UCSD-AML1 (cell line): ENCODE measurements at regions not wholly inside any gene's neighbourhood (a gene's known extent, or its start where the extent isn't known, plus 50 kb on each side); places are given as distances from the start of the nearest gene placed in this dataset.
"Not testable (repeated sequence)": the region's sequence is repeated elsewhere in the genome, so short reads cannot be mapped to it uniquely, and the experiment has no call there.

Source experiments
- DNase-seq: peaks from one replicate; lab custom pipeline; 2025; ENCODE audit not compliant: unreplicated experiment; lab: John Stamatoyannopoulos, UW

DNA sequence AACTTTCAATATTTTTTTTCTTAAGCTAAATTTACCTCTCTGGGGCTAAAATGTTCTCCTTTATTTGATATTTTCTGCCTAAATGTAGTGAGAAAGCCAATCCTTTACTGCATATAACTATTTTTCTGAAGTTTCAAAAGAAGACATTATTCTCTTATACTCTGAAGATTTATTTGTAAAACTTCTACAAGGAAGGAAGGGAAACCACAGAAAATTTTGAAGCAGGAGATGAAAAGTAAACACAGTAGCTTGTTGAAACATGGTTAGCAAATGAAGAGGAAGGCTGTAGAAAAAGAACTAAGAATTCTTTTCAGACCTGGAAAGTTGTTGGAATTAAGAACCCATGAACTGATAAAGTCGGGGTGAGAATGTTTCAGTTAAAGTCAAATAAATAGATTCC is 330.3 kb downstream of the HGF start:
- no peak for DNase-seq

DNA sequence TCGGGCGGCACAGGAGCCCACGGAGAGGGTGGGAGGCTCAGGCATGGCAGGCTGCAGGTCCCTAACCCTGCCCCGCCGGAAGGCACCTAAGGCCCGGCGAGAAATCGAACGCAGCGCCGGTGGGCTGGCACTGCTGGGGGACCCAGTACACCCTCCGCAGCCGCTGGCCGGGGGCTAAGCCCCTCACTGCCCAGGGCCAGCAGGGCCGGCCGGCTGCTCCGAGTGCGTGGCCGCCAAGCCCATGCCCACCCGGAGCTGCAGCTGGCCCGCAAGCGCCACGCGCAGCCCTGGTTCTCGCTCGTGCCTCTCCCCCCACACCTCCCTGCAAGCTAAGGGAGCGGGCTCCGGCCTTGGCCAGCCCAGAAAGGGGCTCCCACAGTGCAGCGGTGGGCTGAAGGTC is 332.7 kb downstream of the HGF start:
- not testable (repeated sequence) for DNase-seq

DNA sequence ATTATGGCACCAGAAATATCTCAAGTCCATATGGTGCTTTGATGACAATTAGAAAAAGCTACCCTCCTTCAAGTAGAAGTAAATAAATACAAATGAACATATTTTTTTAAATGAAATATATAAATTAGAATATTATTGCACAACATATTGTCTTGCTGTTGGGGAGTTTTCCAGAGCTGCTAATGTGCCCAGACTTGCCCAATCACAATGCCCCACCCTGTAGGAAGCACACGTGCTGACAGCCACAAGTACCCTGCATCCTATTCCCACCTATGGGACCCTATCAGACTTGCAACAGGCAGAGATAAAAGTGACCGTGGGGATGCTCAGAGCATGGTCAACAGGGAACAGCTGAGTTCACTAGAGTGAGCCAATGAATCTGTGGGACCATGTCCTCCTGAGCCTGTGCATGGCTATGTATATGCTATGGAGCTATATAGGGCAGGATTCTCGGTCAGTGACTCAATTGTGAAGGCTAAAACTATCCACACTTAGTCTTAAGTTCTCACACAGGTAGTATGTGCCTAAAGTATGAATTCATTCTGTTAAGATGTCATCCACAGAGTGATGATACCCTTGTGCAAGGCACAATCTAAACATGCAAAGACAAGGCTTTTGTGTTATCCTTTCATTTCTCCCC is 336.0 kb downstream of the HGF start:
- no peak for DNase-seq

DNA sequence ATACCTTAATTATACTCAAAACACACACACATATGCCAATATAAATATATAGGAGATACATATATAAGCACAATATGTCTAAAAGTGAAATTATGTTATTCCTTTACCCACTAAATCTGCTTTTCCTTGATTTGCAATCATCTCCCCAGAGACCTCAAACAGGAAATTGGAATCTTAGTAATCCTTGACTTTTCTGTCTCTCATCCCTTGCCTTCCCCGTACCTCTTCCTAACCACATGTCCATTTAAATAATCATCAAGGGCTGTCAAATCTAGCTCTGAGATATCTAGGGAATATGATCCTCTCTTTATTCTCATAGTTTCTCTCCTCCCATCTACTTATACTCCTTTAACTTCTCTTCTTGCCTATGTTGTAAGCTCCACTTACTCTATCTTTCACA is 336.6 kb downstream of the HGF start:
- no peak for DNase-seq

DNA sequence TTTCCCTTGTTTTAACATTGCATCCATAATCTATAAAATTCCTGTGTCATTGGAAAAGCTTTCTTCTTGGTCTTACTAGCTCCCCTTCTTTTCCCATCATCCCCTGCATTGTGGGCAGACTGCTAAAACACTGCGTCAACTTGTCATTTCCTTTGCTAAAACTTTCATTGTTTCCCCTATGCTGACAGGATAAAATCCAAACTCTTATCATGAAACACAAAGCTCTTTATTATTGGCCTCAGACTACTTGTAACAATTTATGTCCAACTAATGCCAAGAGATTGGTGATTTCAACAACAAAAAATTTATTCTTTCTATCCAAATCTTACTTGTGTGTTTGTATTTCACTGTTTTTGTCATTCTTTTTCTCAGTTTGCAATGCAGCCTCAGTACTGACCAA is 339.1 kb downstream of the HGF start:
- no peak for DNase-seq

DNA sequence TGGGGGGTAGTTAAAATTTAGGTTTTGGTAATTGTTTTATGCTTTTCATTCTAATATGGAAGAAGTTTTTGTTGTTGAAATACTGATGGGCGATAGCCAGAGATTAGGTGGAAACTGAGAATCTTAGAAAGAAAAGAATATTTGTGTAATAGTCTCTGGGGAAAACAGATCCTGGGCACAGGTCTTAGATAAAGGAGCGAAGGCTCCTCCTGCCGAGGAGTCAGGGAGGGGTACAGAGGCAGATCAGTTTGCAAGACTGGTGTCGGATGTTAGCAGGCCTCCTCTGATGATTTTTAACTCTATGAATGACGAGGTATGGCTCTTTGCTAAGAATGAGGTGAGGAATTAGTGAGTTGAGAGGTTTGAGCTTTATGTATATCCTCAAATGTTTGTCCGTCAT is 339.7 kb downstream of the HGF start:
- no peak for DNase-seq

DNA sequence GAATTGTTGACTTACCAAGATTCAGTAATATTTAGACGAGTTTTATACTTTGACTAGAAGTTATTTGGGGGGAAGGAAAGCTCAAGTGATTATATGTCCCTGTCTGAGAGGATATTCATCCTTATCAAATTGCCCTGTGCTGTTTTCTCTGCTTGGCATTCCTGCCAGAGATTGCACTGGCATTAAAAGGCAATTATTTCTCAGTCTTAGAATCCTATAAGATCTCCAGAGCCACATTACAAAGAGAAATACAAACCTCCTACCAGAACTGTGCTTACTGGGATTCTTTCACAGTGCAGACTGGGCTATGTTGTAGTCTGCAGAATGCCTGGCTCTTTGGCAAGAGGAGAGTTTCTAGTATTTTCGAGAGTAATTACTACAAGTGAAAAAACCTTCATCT is 342.4 kb downstream of the HGF start:
- DNase-seq, result no peak

DNA sequence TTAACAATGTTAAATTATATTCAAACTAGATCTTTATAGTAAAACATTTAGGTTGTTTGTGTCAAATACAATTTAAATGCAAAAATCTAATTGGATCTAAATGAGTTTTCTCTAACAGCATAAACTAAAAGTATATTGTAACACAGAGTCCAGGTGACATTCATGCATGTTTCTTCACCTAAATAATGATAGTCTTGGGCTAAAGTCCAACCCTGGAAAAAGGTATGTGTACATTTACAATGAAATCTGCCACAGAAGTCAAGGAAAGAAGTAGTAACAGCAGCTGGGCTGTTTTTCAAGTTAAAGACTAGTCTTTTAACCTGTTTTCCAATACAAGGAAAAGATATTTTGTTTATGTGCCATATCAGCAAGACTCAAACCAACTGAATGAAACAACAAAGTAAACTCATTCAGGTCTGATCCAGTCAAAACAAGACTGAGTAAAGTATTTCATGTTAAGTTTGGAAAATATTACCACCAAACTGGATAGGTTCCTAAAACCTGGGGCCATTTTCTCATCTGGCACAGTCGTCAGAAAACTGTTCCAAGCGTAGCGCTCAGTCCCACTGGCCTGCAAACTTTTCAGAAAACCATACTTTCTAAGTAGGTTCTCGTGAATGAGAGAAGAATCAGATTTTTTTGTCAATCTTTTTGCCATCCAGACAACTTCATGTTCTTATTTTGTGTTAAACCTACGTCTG is 349.2 kb downstream of the HGF start:
- no peak for DNase-seq

DNA sequence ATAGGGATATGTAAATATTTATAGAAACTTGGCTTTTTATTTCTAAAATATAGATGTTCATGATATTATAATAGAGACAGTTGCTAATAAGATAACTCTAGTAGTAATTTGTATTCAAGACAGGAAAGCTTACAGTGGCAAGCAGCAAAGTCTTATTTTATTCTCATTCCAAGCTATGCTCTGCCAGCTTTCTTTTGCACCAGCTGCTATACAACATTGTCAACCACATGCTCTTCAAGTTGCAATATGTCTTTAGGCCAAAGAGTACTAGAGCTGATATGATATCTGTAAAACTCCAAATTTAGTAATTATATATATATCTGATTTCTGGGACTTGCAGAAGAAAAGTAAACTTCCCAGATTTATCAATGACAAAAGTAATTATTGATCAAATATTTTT is 350.1 kb downstream of the HGF start:
- no peak for DNase-seq

DNA sequence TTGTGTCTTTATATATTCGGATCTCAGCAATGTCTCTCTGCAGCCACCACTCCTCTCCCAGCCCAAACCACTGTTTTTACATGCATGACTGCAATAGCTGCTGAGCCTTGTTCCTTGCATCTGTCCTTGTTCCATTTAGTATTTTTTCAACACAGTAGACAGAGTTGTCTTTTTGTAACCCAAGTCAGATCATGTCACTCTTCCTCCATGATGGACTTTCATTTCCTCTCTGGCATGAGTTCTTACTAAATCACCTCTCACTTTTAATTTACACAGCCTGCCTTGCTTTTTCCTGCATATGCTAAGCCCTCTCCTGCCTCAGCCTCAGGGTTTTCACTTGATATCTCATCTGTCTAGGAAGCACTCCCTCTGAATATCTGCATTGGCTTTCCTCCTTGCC is 353.2 kb downstream of the HGF start:
- no peak for DNase-seq

DNA sequence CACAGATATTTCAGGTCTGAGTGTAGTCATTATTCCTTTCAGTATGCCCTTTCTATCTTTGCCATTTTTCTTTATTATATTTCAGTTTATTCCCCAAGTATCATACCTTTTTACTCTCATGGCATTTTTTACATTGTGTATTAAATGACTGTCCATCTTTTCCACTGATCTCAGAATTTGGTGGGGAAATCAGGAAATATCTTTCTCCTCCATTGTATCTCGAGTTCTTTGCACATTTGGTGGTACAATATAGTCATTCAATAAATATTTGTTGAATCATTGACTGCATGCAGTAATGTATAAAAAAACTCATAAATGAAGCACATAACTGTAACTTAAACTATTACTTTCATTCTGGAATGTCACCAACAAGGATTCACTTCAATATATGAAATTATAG is 354.7 kb downstream of the HGF start:
- DNase-seq, result no peak

DNA sequence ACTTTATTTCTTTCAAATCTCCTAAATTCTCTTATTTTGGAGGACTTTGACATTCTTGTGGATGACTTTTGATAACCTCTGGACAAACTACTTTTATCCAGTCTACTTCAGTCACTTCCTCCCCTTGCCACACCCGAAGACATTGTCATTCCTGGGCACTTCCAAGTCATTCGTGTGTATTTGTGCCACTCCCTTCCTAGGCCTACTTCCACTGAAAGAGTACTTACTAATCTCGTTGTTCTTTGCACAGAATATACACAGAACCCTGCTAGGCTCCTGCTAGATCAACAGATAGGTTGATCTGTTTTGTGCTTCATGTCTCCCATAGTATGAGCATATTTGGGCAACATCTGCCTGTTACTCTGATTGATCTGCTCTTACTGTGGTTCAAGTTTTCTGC is 355.4 kb downstream of the HGF start:
- no peak for DNase-seq

DNA sequence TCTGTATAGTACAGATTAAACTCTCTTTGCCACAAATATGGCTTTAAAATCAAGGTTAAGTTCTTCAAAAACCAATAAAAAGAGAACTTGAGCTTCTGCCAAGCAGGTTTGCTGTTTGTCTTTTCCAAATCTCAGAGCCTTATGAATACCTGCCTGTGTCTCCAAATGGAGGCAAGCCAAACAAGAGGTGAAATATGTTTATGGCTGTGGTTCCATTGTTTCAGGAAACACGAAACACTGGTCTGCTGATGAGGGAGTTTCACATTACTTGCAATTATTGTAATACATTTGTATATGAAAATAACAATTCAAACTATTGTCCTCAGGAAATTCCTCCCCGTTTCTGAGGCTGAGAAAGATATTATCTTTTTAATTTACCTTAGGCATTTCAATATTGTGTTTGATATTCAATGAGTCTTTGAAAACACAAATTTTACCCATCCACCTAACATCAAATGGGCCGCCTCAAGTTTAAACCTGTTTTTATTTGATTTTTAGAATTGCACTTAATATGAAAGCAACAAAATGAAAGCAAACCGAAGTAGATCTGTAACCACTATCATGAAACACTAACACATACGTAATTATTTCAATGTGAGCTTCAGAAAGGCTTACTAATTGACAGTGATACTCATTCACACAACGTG is 359.3 kb downstream of the HGF start:
- no peak for DNase-seq

DNA sequence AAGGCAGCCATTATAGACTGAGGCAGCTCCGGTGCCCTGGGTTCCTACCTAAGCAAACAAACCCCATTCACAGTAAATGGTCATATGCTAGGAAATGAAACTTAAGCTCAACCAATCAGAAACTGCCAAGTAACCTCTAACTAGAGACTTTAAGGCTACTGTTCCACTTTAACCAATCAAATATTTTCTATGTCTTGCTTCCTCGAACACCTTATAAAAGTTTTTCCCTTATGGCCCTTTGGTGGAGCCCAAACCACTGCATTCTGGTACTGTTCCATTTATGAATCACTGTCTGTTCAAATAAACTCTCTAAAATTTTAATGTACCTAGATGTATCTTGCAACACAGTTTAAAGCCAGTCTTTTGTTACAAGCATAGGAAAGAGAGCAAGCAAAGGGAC is 361.1 kb downstream of the HGF start:
- DNase-seq, result no peak

DNA sequence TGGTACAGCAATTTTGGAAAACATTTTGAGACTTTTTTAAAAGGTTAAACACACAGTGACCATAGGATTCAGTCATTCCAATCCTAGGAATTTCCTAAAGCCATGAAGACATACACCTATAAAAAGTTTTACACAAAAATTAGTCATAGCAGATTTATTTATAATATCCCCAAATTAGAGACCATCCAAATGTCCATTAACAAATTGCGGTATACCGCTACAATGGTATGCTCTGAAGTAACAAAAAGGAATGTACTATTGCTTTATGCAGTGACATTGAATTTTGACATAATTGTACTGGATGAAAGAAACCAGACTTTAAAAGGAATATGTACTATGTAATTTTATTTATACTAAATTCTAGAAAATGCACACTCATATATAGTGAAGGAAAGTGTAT is 362.8 kb downstream of the HGF start:
- no peak for DNase-seq

DNA sequence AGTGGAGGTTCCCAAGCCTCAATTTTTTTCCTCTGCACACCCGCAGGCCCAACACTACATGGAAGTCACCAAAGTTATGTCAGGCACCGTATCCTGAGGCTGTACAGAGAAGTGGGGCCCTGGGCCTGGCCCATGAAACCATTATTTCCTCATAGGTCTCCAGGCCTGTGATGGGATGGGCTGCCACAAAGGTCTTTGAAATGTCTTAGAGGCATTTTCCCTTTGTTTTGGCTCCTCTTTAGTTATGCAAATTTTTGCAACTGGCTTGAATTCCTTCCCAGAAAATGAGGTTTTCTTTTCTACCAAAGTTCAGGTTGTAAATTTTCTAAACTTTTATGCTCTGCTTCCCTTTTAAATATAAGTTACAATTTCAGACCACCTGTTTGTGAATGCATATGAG is 365.2 kb downstream of the HGF start:
- DNase-seq, result no peak

DNA sequence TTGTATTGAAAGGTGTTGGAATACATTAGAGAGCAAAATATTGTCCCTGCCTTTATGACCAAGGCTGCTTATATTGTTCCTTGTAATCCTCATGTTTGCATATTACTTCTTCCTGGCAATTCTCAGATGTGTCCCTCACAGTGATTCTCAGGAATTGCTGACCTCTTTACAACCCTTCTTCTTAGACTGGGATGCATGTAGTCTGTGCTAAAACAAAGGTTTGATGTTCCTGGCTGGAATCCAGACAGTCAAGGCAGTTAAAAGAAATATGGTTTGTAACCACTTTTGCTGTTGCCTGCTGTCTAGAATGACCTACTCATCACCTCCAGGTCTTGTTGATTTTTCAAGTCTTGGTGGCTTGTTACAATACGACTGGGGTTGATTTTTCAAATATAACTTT is 367.6 kb downstream of the HGF start:
- no peak for DNase-seq

DNA sequence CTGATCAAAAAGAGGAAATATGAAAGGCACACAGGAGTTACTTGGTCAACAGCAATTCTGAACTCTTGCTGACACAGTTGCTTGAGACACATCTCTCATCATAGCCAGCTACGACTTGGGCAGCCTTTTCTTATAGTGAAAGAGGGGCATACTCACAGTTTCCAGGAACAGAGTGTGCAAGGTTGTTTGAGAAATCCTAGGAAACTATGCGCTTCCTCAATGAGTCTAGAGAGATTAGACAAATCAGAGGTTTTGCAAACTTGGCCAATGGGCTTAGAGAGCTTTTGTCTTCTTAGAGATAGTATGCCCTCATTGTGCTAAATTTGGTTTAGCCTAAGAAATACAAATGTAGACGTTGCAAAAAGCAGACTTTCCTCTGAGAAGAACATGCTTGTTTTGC is 370.4 kb downstream of the HGF start:
- no peak for DNase-seq

DNA sequence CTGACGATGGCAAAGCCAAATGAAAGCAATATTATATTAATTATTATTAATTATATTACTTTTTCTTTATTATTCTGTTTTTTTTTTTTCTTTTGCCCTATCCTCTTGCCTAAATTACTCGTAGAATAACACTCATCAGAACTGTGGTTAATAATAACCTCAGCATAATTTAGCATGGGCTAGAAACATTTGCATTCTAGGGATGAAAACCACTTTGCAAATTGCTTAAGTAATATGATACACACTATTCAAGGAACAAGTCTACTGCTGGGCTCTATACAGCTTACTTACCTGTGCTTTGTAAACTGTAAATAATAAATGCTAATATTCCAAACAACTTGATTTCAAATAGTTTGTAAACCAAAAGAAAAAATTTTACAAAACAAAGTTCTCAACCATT is 375.8 kb downstream of the HGF start:
- no peak for DNase-seq

DNA sequence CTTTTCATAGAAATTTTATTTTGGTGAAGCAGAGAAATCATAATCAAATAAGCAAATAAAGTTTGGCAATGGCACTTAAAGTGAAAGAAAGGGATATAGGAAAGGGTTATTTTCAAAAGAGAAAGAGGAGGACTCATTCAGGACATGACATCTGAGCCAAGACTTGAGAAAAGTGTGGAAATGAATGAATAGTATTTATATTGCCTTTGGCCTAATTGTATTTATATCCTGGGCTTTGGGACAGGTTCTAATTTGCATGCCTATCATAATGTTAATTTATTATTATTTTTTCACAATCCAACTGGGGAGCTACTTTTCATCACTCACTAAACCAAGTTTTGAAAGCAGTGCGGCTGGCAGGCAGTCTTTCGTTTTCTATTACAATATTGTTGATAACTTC is 376.8 kb downstream of the HGF start:
- no peak for DNase-seq

DNA sequence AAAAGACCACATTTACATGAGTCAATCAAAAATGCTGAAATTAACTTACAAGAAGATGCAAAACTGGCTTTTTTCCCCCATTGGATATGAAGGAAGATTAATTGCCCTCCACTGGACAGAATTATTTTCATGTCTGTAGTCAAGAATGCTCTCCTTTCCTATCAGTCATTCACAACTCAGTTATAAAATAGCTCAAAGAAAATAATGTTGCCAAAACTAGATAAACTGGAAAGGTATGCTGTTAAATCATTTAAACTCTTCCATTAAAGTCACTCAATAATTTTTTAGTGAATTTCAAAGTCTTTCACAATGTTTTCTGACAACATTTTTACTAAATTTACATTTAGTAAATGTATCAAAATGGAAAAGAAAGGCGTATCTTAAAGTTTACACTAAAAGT is 384.5 kb downstream of the HGF start:
- no peak for DNase-seq

DNA sequence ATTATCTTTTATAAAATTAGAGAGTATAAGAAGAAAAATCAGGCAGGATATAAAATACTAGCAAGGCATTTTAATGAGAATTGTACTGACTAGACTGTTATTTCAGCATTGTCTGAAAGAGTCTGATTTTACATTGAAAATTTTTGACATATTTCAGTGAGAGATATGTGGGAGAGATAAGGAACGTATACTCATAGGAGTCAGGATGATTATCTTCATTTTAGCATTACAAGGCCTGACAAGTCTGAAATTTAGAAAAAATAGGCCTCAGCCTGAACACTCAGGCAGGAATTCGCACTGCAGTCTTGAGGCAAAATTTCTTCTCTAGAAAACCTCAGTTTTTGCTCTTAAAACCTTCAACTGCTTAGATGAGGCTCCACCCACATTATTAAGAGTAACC is 386.0 kb downstream of the HGF start:
- DNase-seq, result no peak

DNA sequence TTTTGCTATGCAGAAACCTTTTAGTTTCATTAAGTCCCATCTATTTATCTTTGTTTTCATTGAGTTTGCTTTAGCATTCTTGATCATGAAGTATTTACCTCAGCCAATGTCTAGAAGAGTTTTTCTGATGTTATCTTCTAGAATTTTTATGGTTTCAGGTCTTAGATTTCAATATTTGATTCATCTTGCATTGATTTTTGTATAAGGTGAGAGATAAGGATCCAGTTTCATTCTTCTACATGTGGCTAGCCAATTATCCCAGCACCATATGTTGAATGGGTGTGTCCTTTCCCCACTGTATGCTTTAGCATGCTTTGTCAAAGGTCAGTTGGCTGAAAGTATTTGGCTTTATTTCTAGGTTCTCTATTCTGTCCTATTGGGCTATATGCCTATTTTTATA is 395.2 kb downstream of the HGF start:
- DNase-seq, result not testable (repeated sequence)
